ENCODE measurements at regions not wholly inside any gene's neighbourhood (a gene's known extent, or its start where the extent isn't known, plus 50 kb on each side); places are given as distances from the start of the nearest gene placed in this dataset.

DNA sequence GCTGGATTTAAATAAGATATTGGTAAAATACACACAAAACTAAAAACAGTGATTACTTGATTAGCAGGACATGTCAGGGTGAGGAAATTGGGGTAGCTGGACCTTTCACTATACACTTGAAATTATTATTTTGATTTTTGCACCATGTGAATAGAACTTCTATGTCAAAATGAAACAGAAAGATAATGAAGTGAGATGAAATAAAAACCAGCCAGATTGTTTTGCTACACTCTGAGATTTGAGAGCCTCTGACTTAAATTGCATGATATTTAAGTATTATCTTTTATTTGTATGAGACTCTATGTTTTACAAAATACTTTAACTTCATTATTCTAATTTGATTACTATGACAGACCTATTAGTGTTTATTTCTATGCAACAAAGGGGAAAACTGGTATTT, 819.6 kb upstream of the ATXN8OS start:
- DNase-seq (ENCODE audit: low read depth) = no peak
- H3K4me3 ChIP-seq (ENCODE audit: low read length) = no peak overlapping the region
- TF ChIP-seq, protein P1, sequence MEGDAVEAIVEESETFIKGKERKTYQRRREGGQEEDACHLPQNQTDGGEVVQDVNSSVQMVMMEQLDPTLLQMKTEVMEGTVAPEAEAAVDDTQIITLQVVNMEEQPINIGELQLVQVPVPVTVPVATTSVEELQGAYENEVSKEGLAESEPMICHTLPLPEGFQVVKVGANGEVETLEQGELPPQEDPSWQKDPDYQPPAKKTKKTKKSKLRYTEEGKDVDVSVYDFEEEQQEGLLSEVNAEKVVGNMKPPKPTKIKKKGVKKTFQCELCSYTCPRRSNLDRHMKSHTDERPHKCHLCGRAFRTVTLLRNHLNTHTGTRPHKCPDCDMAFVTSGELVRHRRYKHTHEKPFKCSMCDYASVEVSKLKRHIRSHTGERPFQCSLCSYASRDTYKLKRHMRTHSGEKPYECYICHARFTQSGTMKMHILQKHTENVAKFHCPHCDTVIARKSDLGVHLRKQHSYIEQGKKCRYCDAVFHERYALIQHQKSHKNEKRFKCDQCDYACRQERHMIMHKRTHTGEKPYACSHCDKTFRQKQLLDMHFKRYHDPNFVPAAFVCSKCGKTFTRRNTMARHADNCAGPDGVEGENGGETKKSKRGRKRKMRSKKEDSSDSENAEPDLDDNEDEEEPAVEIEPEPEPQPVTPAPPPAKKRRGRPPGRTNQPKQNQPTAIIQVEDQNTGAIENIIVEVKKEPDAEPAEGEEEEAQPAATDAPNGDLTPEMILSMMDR (conservative IDR thresholded peaks at IDR 0.05; ENCODE audit: low read length) = no peak

- TF ChIP-seq, protein P1 (conservative IDR thresholded peaks at IDR 0.05; ENCODE audit: low read length) = no peak
- DNase-seq (ENCODE audit: low read depth) = no peak
- H3K4me3 ChIP-seq (ENCODE audit: low read length) = no peak overlapping the region
Measured at GRCh38 chr13:69287050-69287698, 820.5 kb upstream of the ATXN8OS start.

DNA sequence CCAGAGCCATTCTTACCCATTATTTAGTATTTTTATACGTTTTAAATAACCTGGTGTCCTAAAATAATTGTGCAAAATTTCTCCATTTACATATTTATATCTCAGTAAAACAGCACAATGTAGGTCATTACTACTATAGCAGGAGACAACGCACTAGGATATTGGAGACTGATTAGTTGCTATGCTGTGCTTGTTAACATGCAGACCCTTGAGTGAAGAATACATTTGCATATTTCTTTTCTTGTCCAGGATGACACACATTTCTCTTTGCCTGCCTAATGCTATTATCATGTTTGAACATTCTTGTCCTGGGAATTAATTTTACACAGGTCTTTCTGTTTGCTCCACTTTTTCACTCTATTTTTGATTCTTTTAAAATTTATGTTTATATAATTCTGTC, 823.8 kb upstream of the ATXN8OS start:
- DNase-seq (ENCODE audit: low read depth) = no peak
- TF ChIP-seq, protein P1 (conservative IDR thresholded peaks at IDR 0.05; ENCODE audit: low read length) = no peak
- no peak overlapping the region for H3K4me3 ChIP-seq (ENCODE audit: low read length)

- no peak for DNase-seq (ENCODE audit: low read depth)
- H3K4me3 ChIP-seq (ENCODE audit: low read length) = no peak overlapping the region
- TF ChIP-seq, protein P1 (conservative IDR thresholded peaks at IDR 0.05; ENCODE audit: low read length) = no peak
Measured at GRCh38 chr13:69283301-69283700, 824.3 kb upstream of the ATXN8OS start.

DNA sequence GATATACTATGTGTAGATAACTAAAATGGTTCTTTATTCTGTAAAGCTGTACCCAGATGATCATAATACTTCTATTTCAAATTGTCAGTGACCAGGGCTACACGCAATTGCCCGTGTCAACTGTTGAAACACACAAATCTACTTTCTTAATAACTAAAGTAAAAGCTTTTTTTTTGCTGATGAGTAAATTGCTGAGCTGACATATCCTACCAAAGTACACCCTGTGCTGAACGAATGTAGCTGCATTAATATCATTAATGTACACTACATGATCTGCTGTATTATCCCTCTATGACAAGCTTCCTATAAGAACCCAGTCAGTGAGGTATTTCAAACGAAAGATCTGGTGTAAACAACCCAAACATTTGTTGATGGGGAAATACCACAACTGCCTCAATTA, 827.2 kb upstream of the ATXN8OS start:
- TF ChIP-seq, protein P1 (conservative IDR thresholded peaks at IDR 0.05; ENCODE audit: low read length) = no peak
- H3K4me3 ChIP-seq (ENCODE audit: low read length) = no peak overlapping the region
- DNase-seq (ENCODE audit: low read depth) = no peak

DNA sequence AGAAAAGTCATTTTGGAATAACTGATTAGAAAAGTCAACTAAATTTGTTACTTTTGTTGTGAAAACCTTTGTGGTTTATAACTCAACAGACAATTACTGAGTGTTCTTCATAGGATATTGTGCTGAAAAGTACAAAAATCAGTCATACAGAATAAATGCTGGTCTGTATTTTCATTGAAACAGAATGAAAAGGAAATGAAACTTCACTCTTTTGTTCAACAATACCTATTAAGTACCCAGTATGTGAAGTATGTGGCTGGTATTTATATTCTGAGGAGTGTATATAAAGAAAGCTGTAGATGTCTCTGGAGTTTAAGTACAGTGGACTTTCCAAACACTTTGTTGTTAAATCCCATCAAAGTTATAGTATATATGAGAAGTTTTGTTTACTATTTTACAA, 828.4 kb upstream of the ATXN8OS start:
- TF ChIP-seq, protein P1 (conservative IDR thresholded peaks at IDR 0.05; ENCODE audit: low read length) = no peak
- DNase-seq (ENCODE audit: low read depth) = no peak
- no peak overlapping the region for H3K4me3 ChIP-seq (ENCODE audit: low read length)

GRCh38 chr13:69274231-69274630, 833.4 kb upstream of the ATXN8OS start:
- TF ChIP-seq, protein P1 (conservative IDR thresholded peaks at IDR 0.05; ENCODE audit: low read length) = no peak
- DNase-seq (ENCODE audit: low read depth) = no peak
- H3K4me3 ChIP-seq (ENCODE audit: low read length) = no peak overlapping the region

Data from AG10803 (cell line).